C4-2B (cell line): ENCODE measurements at regions not wholly inside any gene's neighbourhood (a gene's known extent, or its start where the extent isn't known, plus 50 kb on each side); places are given as distances from the start of the nearest gene placed in this dataset.

ENCODE experiments used
- H3K27ac ChIP-seq: fragments of 450-650 bp; 2 replicates; pipeline ENCODE4 v1.5.1; 2017
- ZFX ChIP-seq: fragments of 450-650 bp; IDR thresholded peaks from 2 replicates; pipeline ENCODE4 v1.6.1; 2017
- TF ChIP-seq, protein P1 (sequence below): fragments of 450-650 bp; conservative IDR thresholded peaks from 2 replicates; pipeline ENCODE4 v1.5.1; 2017; ENCODE audit warnings: mild to moderate bottlenecking

DNA sequence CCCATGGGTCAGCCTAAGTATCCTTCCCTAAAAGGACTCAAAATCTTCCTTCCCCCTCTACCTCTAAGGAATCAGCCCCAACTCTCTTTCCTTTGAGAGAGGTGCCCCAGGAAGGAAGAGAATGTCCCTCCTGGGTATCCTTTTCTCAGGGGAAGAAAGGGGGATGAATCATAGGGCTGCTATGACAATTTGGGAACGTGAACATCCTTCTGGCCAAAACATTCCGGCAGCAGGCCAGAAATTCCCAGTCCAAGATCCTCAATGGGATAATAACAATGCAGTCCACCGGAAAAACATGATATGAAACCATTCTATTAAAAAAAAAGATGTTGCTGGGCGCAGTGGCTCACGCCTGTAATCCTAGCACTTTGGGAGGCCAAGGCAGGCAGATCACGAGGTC is 50.8 kb upstream of the CACNA2D3 start:
- TF ChIP-seq, protein P1, sequence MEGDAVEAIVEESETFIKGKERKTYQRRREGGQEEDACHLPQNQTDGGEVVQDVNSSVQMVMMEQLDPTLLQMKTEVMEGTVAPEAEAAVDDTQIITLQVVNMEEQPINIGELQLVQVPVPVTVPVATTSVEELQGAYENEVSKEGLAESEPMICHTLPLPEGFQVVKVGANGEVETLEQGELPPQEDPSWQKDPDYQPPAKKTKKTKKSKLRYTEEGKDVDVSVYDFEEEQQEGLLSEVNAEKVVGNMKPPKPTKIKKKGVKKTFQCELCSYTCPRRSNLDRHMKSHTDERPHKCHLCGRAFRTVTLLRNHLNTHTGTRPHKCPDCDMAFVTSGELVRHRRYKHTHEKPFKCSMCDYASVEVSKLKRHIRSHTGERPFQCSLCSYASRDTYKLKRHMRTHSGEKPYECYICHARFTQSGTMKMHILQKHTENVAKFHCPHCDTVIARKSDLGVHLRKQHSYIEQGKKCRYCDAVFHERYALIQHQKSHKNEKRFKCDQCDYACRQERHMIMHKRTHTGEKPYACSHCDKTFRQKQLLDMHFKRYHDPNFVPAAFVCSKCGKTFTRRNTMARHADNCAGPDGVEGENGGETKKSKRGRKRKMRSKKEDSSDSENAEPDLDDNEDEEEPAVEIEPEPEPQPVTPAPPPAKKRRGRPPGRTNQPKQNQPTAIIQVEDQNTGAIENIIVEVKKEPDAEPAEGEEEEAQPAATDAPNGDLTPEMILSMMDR: no peak
- TF ChIP-seq ZFX: no peak
- no peak overlapping the region for H3K27ac ChIP-seq

DNA sequence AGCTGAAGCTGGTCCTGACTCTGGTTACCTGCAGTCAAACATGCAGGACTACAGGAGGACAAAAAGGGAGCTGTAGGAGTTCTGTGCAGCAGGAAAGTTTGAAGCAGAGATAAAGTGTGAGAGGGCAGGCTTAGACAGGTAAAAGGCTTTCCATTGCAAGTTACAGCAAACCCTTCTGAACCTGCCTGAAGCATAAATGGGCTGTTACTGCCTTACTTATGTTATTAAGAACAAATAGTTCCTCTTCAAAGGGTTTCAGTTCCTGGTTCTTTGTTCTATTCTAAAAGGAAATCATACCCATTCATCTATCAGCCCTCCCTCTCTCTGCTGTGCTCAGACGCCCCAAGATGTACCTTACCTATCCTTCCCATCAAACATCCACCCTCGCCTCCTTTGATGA is 52.4 kb upstream of the CACNA2D3 start:
- H3K27ac ChIP-seq: no peak overlapping the region
- TF ChIP-seq, protein P1: no peak
- no peak for TF ChIP-seq ZFX

DNA sequence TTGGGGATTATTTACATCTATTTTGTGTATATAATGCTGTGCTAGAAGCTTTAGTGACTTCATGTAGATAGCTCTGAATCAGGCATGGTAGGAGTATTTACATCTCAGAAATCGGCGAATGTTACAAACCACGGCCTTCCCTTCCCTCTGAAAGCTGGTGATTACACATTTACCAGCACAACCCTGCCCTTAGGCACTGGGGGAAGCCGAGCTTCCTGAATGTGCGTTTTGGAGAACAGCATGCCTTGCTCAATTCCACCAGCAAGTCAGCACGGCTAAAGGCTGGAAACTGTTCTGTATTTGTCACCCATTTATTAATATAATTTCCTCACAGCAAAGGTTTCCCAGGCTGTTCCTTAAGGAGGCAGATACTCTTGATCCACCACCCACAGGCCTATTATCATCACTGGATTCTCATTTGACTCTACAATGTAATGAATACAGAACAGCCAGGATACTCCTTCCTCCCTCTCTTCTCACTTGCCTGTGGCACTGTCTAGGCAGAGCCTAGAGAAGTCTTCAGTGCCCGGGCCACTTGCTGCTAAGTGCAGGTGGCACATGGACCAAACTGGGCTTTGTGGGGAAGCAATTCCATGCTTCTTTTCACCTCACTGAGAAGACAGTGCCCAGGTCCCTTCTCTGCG is 55.2 kb upstream of the CACNA2D3 start:
- TF ChIP-seq, protein P1: no peak
- no peak for TF ChIP-seq ZFX
- H3K27ac ChIP-seq: no peak overlapping the region

DNA sequence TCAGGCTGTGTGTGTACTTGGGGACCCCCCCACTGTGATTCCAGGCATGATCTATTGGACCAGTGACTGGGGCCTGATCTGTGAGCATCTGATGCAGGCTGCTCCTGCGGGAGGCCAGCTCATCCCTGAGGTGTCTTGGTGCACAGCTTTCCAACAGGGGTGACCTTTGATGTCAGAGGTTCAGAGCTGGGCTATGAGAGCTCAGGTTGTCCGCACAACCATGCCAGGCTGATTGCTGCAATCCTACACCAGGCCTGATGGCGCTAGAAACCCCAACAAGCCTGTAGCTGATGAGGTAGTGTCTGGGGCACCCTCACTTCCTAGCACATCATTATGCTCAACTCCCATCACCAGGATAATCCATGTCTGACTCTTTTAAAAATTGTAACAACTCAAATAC is 56.1 kb upstream of the CACNA2D3 start:
- no peak for TF ChIP-seq ZFX
- TF ChIP-seq, protein P1: no peak
- no peak overlapping the region for H3K27ac ChIP-seq

DNA sequence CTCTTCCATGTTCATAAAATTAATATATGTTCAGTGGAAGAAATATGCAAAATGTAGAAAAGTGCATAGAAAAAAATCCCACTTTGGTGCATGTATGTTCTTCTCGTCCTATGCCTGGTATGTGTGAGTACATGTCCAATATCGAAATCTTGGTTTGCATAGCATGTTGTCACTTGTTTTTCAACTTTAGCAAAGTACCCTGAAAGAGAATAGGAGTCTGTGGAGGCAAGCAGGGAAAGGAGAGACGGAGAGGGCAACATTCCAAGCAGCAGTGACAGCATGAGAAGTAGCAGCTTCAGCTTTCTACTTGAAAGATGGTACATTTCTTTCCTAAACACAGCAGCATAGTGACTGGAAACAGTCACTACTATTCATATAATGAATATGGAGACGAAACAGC is 56.8 kb upstream of the CACNA2D3 start:
- TF ChIP-seq, protein P1: no peak
- no peak for TF ChIP-seq ZFX
- no peak overlapping the region for H3K27ac ChIP-seq

DNA sequence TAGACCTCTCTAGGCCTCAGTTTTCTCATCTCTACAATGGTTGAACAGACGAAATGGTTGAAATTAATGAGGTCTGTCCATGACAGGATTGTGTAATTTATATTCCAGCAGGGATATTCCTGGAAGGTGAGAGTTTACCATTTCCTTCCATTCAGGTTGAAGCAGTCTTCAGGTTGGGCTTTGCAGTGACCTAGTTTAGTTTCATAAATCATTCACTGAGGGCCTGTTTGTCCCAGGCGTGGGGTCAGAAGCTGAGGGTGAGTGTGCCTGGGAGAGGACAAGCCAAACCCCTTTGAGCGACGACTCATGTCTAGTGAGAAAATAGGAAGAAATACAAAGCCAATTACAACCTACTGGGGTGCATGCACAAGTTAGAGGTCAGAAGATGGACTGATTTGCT is 57.2 kb upstream of the CACNA2D3 start:
- TF ChIP-seq, protein P1: no peak
- TF ChIP-seq ZFX: no peak
- no peak overlapping the region for H3K27ac ChIP-seq

DNA sequence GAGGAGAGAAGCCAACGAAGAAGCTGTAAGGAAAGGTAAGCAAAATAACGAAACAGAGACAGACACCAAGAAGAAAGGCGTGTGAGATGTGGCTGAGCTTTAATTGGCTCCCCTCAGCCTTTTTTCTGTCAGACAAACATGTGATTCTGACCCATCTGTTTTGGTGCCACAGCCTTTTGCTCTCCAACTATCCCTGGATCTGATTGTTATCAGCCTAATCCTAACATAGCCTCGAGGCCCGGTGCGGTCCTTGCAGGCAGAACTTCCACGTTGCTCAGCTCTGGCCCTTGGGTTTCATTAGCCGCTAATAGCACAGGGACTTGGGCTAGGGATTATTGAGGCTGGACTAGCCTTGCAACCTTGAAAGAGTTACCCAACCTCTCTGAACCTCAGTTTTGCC is 57.9 kb upstream of the CACNA2D3 start:
- TF ChIP-seq, protein P1: no peak
- TF ChIP-seq ZFX: no peak

More for the DNA sequence above, 57.9 kb upstream of the CACNA2D3 start:
- H3K27ac ChIP-seq: no peak overlapping the region
